ENCODE measurements at regions not wholly inside any gene's neighbourhood (a gene's known extent, or its start where the extent isn't known, plus 50 kb on each side); places are given as distances from the start of the nearest gene placed in this dataset.

- H3K9me3 ChIP-seq (ENCODE audit: insufficient read depth, low read depth, low read length): no peaks in the 10 kb centered on the region
- no peak overlapping the region for H3K9ac ChIP-seq (ENCODE audit: low read depth, low read length)
- no peaks in the 10 kb centered on the region for H3K4me1 ChIP-seq (ENCODE audit: insufficient read depth, low read length)
- H3K36me3 ChIP-seq (ENCODE audit: insufficient read depth, low read depth, low read length): no peaks in the 10 kb centered on the region
- no peaks in the 10 kb centered on the region; the same call in 1 of the 2 replicates for H3K27me3 ChIP-seq (ENCODE audit: insufficient read depth, low read length)
- no peak overlapping the region for H3K4me3 ChIP-seq (ENCODE audit: low read length)
- H3K27ac ChIP-seq (ENCODE audit: low read length): no peak overlapping the region
Observed at GRCh38 chr10:111156754-111157153, 79.9 kb downstream of the ADRA2A start.

GRCh38 chr10:111158595-111158994 lies 81.8 kb downstream of the ADRA2A start:
- Histone ChIP-seq H3K9me3 (ENCODE audit: insufficient read depth, low read depth, low read length) (no peaks in the 10 kb centered on the region), H3K36me3 (ENCODE audit: insufficient read depth, low read depth, low read length) (no peaks in the 10 kb centered on the region), H3K27ac (ENCODE audit: low read length) (no peak overlapping the region), H3K9ac (ENCODE audit: low read depth, low read length) (no peak overlapping the region), H3K4me1 (ENCODE audit: insufficient read depth, low read length) (no peaks in the 10 kb centered on the region), H3K27me3 (ENCODE audit: insufficient read depth, low read length) (no peaks in the 10 kb centered on the region; the same call in 1 of the 2 replicates), H3K4me3 (ENCODE audit: low read length) (no peak overlapping the region)

DNA sequence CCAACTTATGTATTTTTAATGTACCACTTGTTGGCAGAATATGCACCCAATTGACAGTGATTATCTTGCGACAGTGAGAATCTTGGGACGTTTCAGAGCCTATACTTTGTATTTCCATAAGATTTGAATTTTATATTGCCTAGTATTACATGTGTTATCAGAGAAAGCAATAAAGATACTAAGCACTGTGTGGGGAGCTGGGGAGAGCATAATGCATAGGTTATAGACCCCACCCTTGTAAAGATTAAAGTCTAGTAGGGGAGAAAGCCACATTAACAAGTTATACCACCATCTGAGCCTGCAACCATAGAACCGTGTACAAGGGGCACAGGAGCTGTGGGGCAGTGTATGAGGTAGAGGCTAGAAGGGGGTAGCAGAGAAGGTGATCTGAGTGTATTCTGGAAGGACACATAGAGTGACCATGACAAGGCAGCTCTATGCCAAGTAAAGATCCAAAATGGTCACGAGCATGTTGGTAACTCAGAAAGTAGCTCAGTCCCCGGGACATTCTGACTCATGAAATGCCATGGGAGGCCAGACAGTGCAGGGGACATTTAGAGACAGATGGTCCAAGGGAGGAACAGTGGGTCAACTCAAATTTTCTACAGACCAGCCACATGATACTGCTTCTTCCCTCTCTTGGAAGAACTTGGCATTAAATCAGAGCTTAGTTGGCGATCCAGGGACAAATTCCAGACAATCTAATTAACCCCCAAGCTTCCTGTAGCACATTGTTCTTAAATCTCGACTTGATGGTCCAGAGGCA lies 84.5 kb downstream of the ADRA2A start:
- no peaks in the 10 kb centered on the region for H3K9me3 ChIP-seq (ENCODE audit: insufficient read depth, low read depth, low read length)
- H3K27me3 ChIP-seq (ENCODE audit: insufficient read depth, low read length): no peaks in the 10 kb centered on the region; the same call in 1 of the 2 replicates
- no peak overlapping the region for H3K27ac ChIP-seq (ENCODE audit: low read length)
- no peak overlapping the region for H3K9ac ChIP-seq (ENCODE audit: low read depth, low read length)
- no peaks in the 10 kb centered on the region for H3K4me1 ChIP-seq (ENCODE audit: insufficient read depth, low read length)
- H3K36me3 ChIP-seq (ENCODE audit: insufficient read depth, low read depth, low read length): no peaks in the 10 kb centered on the region
- no peak overlapping the region for H3K4me3 ChIP-seq (ENCODE audit: low read length)

GRCh38 chr10:111171183-111171582 lies 94.4 kb downstream of the ADRA2A start:
- Histone ChIP-seq H3K9ac (ENCODE audit: low read depth, low read length) (no peak overlapping the region), H3K4me1 (ENCODE audit: insufficient read depth, low read length) (no peaks in the 10 kb centered on the region), H3K9me3 (ENCODE audit: insufficient read depth, low read depth, low read length) (no peaks in the 10 kb centered on the region), H3K36me3 (ENCODE audit: insufficient read depth, low read depth, low read length) (no peaks in the 10 kb centered on the region), H3K27ac (ENCODE audit: low read length) (no peak overlapping the region), H3K27me3 (ENCODE audit: insufficient read depth, low read length) (no peaks in the 10 kb centered on the region), H3K4me3 (ENCODE audit: low read length) (no peak overlapping the region)

GRCh38 chr10:111175787-111176186 lies 99.0 kb downstream of the ADRA2A start:
- Histone ChIP-seq H3K9me3 (ENCODE audit: insufficient read depth, low read depth, low read length) (no peaks in the 10 kb centered on the region), H3K9ac (ENCODE audit: low read depth, low read length) (no peak overlapping the region), H3K4me3 (ENCODE audit: low read length) (no peak overlapping the region), H3K36me3 (ENCODE audit: insufficient read depth, low read depth, low read length) (no peaks in the 10 kb centered on the region), H3K27me3 (ENCODE audit: insufficient read depth, low read length) (no peaks in the 10 kb centered on the region), H3K4me1 (ENCODE audit: insufficient read depth, low read length) (no peaks in the 10 kb centered on the region), H3K27ac (ENCODE audit: low read length) (no peak overlapping the region)

- no peaks in the 10 kb centered on the region for H3K27me3 ChIP-seq (ENCODE audit: insufficient read depth, low read length)
- H3K36me3 ChIP-seq (ENCODE audit: insufficient read depth, low read depth, low read length): no peaks in the 10 kb centered on the region
- H3K9ac ChIP-seq (ENCODE audit: low read depth, low read length): no peak overlapping the region
- no peak overlapping the region for H3K27ac ChIP-seq (ENCODE audit: low read length)
- H3K4me1 ChIP-seq (ENCODE audit: insufficient read depth, low read length): no peaks in the 10 kb centered on the region
- no peak overlapping the region for H3K4me3 ChIP-seq (ENCODE audit: low read length)
- H3K9me3 ChIP-seq (ENCODE audit: insufficient read depth, low read depth, low read length): no peaks in the 10 kb centered on the region
Observed at GRCh38 chr10:111177379-111177778, 100.5 kb downstream of the ADRA2A start.

DNA sequence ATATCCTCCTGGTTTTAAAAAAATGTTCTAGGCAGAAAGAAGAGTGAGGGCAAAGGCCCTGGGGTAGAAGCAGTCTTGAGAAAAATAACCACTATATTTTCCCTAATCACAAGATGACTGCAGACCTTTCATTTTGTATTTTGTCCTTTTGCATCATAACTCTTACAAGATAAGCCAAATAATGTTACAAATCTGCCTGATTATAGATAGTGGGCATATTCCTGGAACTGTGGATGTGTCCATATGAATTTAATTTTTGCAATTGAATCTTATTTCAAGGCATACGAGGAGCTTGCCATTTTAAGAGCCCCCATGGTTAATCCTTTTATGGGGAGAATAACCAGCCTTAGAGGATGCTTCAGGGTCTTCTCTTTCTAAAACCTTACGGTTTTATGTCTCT lies 102.7 kb downstream of the ADRA2A start:
- Histone ChIP-seq H3K4me3 (ENCODE audit: low read length) (no peak overlapping the region), H3K9ac (ENCODE audit: low read depth, low read length) (no peak overlapping the region), H3K27me3 (ENCODE audit: insufficient read depth, low read length) (no peaks in the 10 kb centered on the region), H3K9me3 (ENCODE audit: insufficient read depth, low read depth, low read length) (no peaks in the 10 kb centered on the region), H3K36me3 (ENCODE audit: insufficient read depth, low read depth, low read length) (no peaks in the 10 kb centered on the region), H3K4me1 (ENCODE audit: insufficient read depth, low read length) (no peaks in the 10 kb centered on the region), H3K27ac (ENCODE audit: low read length) (no peak overlapping the region)

GRCh38 chr10:111186358-111186757 lies 109.5 kb downstream of the ADRA2A start:
- Histone ChIP-seq H3K4me3 (ENCODE audit: low read length) (no peak overlapping the region), H3K9ac (ENCODE audit: low read depth, low read length) (no peak overlapping the region), H3K9me3 (ENCODE audit: insufficient read depth, low read depth, low read length) (no peaks in the 10 kb centered on the region), H3K27me3 (ENCODE audit: insufficient read depth, low read length) (no peaks in the 10 kb centered on the region), H3K4me1 (ENCODE audit: insufficient read depth, low read length) (no peaks in the 10 kb centered on the region), H3K27ac (ENCODE audit: low read length) (no peak overlapping the region), H3K36me3 (ENCODE audit: insufficient read depth, low read depth, low read length) (no peaks in the 10 kb centered on the region)

DNA sequence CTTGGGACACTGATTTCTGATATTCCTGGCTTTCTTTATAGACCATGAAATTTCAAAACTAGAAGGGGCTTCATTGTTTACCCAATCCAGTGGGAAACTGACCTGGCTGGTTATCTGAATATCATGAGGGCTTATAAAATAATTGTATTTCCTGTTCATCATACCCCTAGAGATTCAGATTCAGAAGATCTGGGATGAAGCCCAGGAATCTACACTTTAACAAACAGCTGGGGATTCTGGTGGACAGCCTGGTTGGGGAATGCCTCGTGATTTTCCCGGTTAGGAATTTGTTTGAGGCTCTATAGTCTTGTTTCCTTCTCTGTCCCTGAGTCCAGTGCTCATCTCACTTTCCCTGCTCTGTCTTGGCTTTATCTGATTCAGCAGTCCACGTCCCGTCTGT lies 110.3 kb downstream of the ADRA2A start:
- no peak overlapping the region for H3K4me3 ChIP-seq (ENCODE audit: low read length)
- no peaks in the 10 kb centered on the region for H3K9me3 ChIP-seq (ENCODE audit: insufficient read depth, low read depth, low read length)
- H3K9ac ChIP-seq (ENCODE audit: low read depth, low read length): no peak overlapping the region
- no peaks in the 10 kb centered on the region for H3K36me3 ChIP-seq (ENCODE audit: insufficient read depth, low read depth, low read length)
- no peaks in the 10 kb centered on the region for H3K27me3 ChIP-seq (ENCODE audit: insufficient read depth, low read length)
- H3K4me1 ChIP-seq (ENCODE audit: insufficient read depth, low read length): no peaks in the 10 kb centered on the region
- H3K27ac ChIP-seq (ENCODE audit: low read length): no peak overlapping the region

- Histone ChIP-seq H3K9me3 (ENCODE audit: insufficient read depth, low read depth, low read length) (no peaks in the 10 kb centered on the region; the same call in 1 of the 2 replicates), H3K4me1 (ENCODE audit: insufficient read depth, low read length) (no peaks in the 10 kb centered on the region), H3K4me3 (ENCODE audit: low read length) (no peak overlapping the region), H3K9ac (ENCODE audit: low read depth, low read length) (no peak overlapping the region), H3K36me3 (ENCODE audit: insufficient read depth, low read depth, low read length) (no peaks in the 10 kb centered on the region), H3K27me3 (ENCODE audit: insufficient read depth, low read length) (no peaks in the 10 kb centered on the region), H3K27ac (ENCODE audit: low read length) (no peak overlapping the region)
Observed at GRCh38 chr10:111199587-111199986, 122.8 kb downstream of the ADRA2A start.

GRCh38 chr10:111200505-111201186 lies 123.8 kb downstream of the ADRA2A start:
- no peaks in the 10 kb centered on the region for H3K36me3 ChIP-seq (ENCODE audit: insufficient read depth, low read depth, low read length)
- H3K27me3 ChIP-seq (ENCODE audit: insufficient read depth, low read length): no peaks in the 10 kb centered on the region
- H3K27ac ChIP-seq (ENCODE audit: low read length): no peak overlapping the region
- H3K4me3 ChIP-seq (ENCODE audit: low read length): no peak overlapping the region
- no peak overlapping the region for H3K9ac ChIP-seq (ENCODE audit: low read depth, low read length)
- no peaks in the 10 kb centered on the region for H3K4me1 ChIP-seq (ENCODE audit: insufficient read depth, low read length)
- H3K9me3 ChIP-seq (ENCODE audit: insufficient read depth, low read depth, low read length): no peaks in the 10 kb centered on the region

DNA sequence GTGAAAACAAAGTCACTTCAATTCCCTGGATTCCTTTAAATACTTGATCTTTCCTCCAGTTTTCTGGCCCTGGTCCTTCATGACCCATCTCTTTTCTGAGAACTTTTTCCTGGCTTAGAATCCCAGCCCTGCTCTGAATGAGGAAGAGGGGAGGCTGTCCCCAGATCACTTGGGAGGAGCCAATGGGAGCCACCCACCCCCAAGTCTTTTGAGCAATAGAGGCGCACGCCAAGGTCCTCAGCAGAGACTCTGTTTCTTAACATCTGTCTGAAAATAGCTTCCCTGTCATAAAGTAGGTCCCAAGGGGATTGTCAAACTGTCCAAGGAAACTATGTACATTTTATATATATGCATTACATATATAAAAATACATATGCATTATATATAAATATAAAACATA lies 126.8 kb downstream of the ADRA2A start:
- H3K27ac ChIP-seq (ENCODE audit: low read length): no peak overlapping the region
- no peak overlapping the region for H3K4me3 ChIP-seq (ENCODE audit: low read length)
- no peaks in the 10 kb centered on the region for H3K9me3 ChIP-seq (ENCODE audit: insufficient read depth, low read depth, low read length)
- no peaks in the 10 kb centered on the region for H3K36me3 ChIP-seq (ENCODE audit: insufficient read depth, low read depth, low read length)
- H3K9ac ChIP-seq (ENCODE audit: low read depth, low read length): no peak overlapping the region
- no peaks in the 10 kb centered on the region for H3K4me1 ChIP-seq (ENCODE audit: insufficient read depth, low read length)
- no peaks in the 10 kb centered on the region for H3K27me3 ChIP-seq (ENCODE audit: insufficient read depth, low read length)

Data from iPS-20b (cell line).